Naive thymus-derived CD8-positive, alpha-beta T cell (primary cell): ENCODE measurements at regions not wholly inside any gene's neighbourhood (a gene's known extent, or its start where the extent isn't known, plus 50 kb on each side); places are given as distances from the start of the nearest gene placed in this dataset.
"Not testable (repeated sequence)": the region's sequence is repeated elsewhere in the genome, so short reads cannot be mapped to it uniquely, and the experiment has no call there.

Experiments
- ATAC-seq, 2 donors: fragments of 150-1000 bp; cut with Tn5 transposase in 1 of 2; sonication (Bioruptor Pico), chemical (Tn5 transposase) in 1 of 2; 1 replicate in 1 of 2; 2 replicates in 1 of 2; pipeline ENCODE4 v1.10.0; 2021; ENCODE audit warnings: mild to moderate bottlenecking in 2 of 2, moderate library complexity in 2 of 2
- POLR2A ChIA-PET: fragments of 350-600 bp; sonication (Branson Sonifier 250); formaldehyde crosslinking; loops from one replicate; lab custom pipeline; 2021; ENCODE audit warnings: antibody characterized with exemption; lab: Charles Lee
- DNase-seq, 10 donors: peaks; one replicate each; pipeline versions ENCODE4 v3.0.0 to v3.0.0-alpha.2; 2020 to 2022
- H3K27ac Mint-ChIP-seq, 10 donors: one replicate each; pipeline ENCODE4 v1.8.0; 2020 to 2022; ENCODE audit warnings: mild to moderate bottlenecking in 10 of 10, mixed read lengths in 10 of 10, moderate library complexity in 4 of 10, inconsistent platforms in 1 of 10
- H3K27me3 Mint-ChIP-seq, 5 donors: one replicate each; pipeline ENCODE4 v1.8.0; 2021 to 2022; ENCODE audit warnings: mixed read lengths in 5 of 5
- H3K36me3 Mint-ChIP-seq, 3 donors: one replicate each; pipeline ENCODE4 v1.8.0; 2020 to 2022; ENCODE audit warnings: mixed read lengths in 3 of 3, mild to moderate bottlenecking in 2 of 3, inconsistent platforms in 1 of 3
- H3K4me1 Mint-ChIP-seq, 4 donors: one replicate each; pipeline ENCODE4 v1.8.0; 2021 to 2022; ENCODE audit warnings: mixed read lengths in 4 of 4
- H3K4me3 Mint-ChIP-seq, 10 donors: one replicate each; pipeline ENCODE4 v1.8.0; 2020 to 2022; ENCODE audit warnings: mild to moderate bottlenecking in 10 of 10, mixed read lengths in 10 of 10, moderate library complexity in 6 of 10, inconsistent platforms in 1 of 10
- H3K9me3 Mint-ChIP-seq, 9 donors: one replicate each; pipeline ENCODE4 v1.8.0; 2020 to 2022; ENCODE audit warnings: mixed read lengths in 9 of 9, mild to moderate bottlenecking in 3 of 9, inconsistent platforms in 1 of 9, moderate library complexity in 1 of 9

- POLR2A ChIA-PET: interaction anchor here (0.6 kb wide), 1 partner anchor 52 kb away, joined by 4 read pairs; no protein-coding TSS in a partner anchor
- peaks cover 0 to 5% (median 1%) of the 10 kb centered on the region in 5 donors for H3K27me3 Mint-ChIP-seq
- H3K27ac Mint-ChIP-seq: no peak overlapping the region
- no peaks in the 10 kb centered on the region for H3K36me3 Mint-ChIP-seq
- DNase-seq (no peak), ATAC-seq (no peak)
- H3K9me3 Mint-ChIP-seq: peaks cover 0 to 2% (median 0%) of the 10 kb centered on the region in 9 donors
- H3K4me1 Mint-ChIP-seq: peaks cover 0 to 2% (median 0%) of the 10 kb centered on the region in 4 donors
- H3K4me3 Mint-ChIP-seq: no peak overlapping the region
Observed at GRCh38 chr17:31798205-31798724, 60.8 kb downstream of the COPRS start.

DNA sequence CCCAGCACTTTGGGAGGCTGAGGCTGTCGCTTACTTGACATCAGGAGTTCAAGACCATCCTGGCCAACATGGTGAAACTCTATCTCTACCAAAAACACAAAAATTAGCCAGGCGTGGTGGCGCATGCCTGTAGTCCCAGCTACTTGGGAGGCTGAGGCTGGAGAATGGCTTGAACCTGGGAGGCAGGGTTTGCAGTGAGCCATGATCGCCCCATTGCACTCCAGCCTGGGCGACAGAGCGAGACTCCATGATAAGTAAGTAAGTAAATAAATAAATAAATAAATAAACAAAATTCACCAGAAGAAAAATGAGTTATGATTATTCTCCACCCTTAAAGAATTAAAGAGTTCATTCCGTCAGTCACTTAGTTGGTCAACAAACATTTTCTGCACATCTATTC lies 63.1 kb downstream of the COPRS start:
- H3K36me3 Mint-ChIP-seq, H3K4me1 Mint-ChIP-seq, POLR2A ChIA-PET, ATAC-seq, H3K9me3 Mint-ChIP-seq, H3K4me3 Mint-ChIP-seq, H3K27ac Mint-ChIP-seq, DNase-seq: not testable (repeated sequence)
- peaks cover 0 to 18% (median 6%) of the 10 kb centered on the region in 5 donors for H3K27me3 Mint-ChIP-seq

DNA sequence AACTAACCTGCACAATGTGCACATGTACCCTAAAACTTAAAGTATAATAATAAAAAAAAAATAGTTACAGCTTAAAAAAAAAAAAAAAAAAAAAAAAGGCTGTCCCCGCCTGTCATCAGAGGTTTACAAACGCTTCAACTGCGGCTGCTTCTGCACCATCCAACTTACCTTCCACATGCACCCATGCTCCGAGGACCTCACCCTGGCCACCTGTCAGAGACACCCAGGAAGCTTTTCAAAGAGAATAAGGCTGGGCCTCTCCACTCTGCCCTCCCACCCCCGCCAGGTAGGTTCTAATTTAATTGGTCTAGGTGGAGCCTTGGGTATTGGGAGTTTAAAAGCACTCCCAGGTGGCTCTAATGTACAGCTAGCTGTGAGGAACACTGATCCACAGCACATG lies 64.9 kb downstream of the COPRS start:
- ATAC-seq (no peak), DNase-seq (no peak)
- POLR2A ChIA-PET: no interaction called here
- Mint-ChIP-seq H3K9me3 (peaks cover 0 to 3% (median 0%) of the 10 kb centered on the region in 9 donors), H3K4me1 (peaks cover 0 to 6% (median 3%) of the 10 kb centered on the region in 4 donors), H3K27me3 (peaks cover 0 to 18% (median 7%) of the 10 kb centered on the region in 5 donors), H3K4me3 (no peak overlapping the region), H3K27ac (no peak overlapping the region), H3K36me3 (no peaks in the 10 kb centered on the region)

DNA sequence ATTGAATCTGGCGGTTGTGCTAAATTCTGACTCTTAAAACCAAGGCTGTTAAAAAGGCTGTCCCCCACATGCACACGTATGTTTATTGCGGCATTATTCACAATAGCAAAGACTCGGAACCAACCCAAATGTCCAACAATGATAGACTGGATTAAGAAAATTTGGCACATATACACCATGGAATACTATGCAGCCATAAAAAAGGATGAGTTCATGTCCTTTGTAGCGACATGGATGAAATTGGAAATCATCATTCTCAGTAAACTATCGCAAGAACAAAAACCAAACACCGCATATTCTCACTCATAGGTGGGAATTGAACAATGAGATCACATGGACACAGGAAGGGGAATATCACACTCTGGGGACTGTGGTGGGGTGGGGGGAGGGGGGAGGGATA lies 65.4 kb downstream of the COPRS start:
- H3K9me3 Mint-ChIP-seq, H3K4me1 Mint-ChIP-seq, H3K27ac Mint-ChIP-seq, ATAC-seq, H3K36me3 Mint-ChIP-seq, DNase-seq, POLR2A ChIA-PET, H3K4me3 Mint-ChIP-seq: not testable (repeated sequence)
- H3K27me3 Mint-ChIP-seq: peaks cover 0 to 18% (median 7%) of the 10 kb centered on the region in 5 donors

- H3K27ac Mint-ChIP-seq: no peak overlapping the region
- POLR2A ChIA-PET: no interaction called here
- H3K36me3 Mint-ChIP-seq: no peaks in the 10 kb centered on the region
- H3K4me1 Mint-ChIP-seq: peaks cover 0 to 6% (median 2%) of the 10 kb centered on the region in 4 donors
- no peak for DNase-seq
- H3K9me3 Mint-ChIP-seq: peaks cover 0 to 3% (median 0%) of the 10 kb centered on the region in 9 donors
- ATAC-seq: no peak
- H3K27me3 Mint-ChIP-seq: peaks cover 0 to 18% (median 4%) of the 10 kb centered on the region in 5 donors
- no peak overlapping the region for H3K4me3 Mint-ChIP-seq
Observed at GRCh38 chr17:31792007-31792585, 66.9 kb downstream of the COPRS start.

DNA sequence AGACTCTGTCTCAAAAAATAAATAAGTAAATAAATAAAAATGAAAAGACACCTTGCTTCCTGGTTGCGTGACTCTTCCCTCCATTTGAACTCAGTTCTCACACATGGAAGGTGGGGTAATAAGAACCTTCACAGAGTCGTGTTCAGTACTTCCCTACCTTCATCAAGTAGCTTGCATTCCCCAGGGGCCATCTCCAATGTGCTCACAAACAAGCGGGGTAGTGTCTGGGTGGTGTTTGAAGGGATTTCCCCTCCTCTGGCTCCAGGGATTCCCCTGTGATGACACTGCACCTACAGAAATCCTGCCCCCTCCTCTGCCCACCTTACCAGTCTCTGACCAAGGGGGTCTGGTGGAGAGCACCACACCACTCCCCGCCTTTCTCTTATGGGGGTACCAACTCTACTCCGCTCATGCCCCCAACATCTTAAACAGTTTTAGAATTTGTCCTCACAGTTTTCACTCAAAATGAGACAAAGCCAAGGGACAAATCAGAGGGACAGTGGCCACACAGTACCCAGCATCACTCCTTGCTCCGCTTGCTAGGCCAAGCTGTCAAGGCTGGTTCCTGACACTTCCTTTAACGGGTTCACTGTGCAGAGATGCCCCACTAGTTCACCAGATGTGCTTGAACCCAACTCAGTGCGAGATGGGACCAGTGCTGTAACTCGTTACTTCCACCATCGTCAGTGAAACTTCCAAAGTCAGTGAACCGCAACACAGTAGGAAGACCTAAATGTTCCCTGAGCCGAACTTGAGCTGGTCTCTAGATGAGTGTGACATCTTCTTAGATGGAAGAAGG lies 69.1 kb downstream of the COPRS start:
- H3K9me3 Mint-ChIP-seq: peaks cover 0 to 3% (median 0%) of the 10 kb centered on the region in 9 donors
- peaks cover 0 to 18% (median 4%) of the 10 kb centered on the region in 5 donors for H3K27me3 Mint-ChIP-seq
- H3K4me3 Mint-ChIP-seq: no peak overlapping the region
- no peak for DNase-seq
- POLR2A ChIA-PET: no interaction called here
- no peaks in the 10 kb centered on the region for H3K36me3 Mint-ChIP-seq
- no peak for ATAC-seq
- H3K4me1 Mint-ChIP-seq: peaks cover 0 to 6% (median 2%) of the 10 kb centered on the region in 4 donors
- no peak overlapping the region for H3K27ac Mint-ChIP-seq

- POLR2A ChIA-PET: no interaction called here
- Mint-ChIP-seq H3K27me3 (peaks cover 0 to 18% (median 4%) of the 10 kb centered on the region in 5 donors), H3K27ac (no peak overlapping the region), H3K4me3 (no peak overlapping the region), H3K36me3 (no peaks in the 10 kb centered on the region), H3K4me1 (peaks cover 0 to 6% (median 2%) of the 10 kb centered on the region in 4 donors), H3K9me3 (peaks cover 0 to 3% (median 0%) of the 10 kb centered on the region in 9 donors)
- DNase-seq: no peak
- no peak for ATAC-seq
Observed at GRCh38 chr17:31788956-31789355, 70.1 kb downstream of the COPRS start.

DNA sequence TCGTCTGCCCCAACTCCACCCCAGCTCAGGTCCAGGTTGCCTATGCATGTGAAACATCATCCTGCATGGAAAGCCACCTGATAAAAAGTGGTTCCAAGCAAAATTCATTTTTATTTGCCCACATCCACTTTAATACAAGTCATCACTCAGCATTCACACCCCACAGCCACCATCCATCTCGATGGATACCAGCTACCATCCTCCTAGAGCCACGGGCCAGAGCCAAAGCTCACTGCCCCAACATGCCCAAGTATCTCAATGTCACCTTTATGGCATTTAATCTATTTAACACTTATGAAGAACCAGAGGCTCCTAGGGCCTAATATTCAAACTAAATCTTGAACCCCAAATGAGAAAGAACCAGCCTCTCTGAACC lies 70.5 kb downstream of the COPRS start:
- Mint-ChIP-seq H3K4me3 (no peak overlapping the region), H3K27ac (no peak overlapping the region), H3K36me3 (no peaks in the 10 kb centered on the region), H3K4me1 (peaks cover 0 to 6% (median 2%) of the 10 kb centered on the region in 4 donors), H3K27me3 (peaks cover 0 to 18% (median 4%) of the 10 kb centered on the region in 5 donors), H3K9me3 (peaks cover 0 to 3% (median 0%) of the 10 kb centered on the region in 9 donors)
- POLR2A ChIA-PET: no interaction called here
- DNase-seq (no peak), ATAC-seq (no peak)

DNA sequence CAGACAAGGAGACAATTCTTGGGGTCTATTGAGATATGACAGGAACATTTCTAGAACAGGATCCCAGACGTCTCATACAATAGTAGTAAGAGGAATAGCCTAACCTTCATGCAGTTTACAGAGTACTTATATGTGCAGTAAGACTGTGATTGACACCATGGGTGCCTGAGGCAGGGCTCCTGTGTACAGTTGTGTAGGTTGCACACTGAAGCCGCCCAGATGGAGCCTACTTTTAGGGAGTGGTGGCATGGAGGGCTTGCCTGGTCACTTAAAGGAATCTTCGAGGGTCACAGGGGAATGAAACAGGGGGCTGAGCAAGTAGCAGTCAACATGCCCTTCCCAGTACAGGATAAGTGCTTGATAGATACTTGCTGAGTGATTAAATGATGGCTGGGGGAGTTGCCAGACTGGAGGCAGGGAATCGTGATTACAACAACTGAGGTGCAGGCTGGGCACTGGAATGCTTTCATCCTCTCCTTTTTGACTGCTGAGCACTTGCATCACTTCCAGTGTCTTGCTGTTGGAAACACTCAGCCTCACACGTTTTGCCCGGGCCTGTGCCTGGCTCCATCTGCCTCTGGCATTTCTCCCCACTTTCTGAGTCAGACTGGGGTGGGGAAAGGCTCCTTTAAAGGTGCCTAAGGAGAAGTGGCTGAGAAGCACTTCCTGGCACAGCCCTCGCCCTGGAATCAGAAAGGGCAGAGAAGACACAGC lies 71.0 kb downstream of the COPRS start:
- Mint-ChIP-seq H3K4me3 (no peak overlapping the region), H3K4me1 (peaks cover 0 to 6% (median 2%) of the 10 kb centered on the region in 4 donors), H3K27ac (no peak overlapping the region), H3K36me3 (no peaks in the 10 kb centered on the region), H3K27me3 (peaks cover 0 to 19% (median 4%) of the 10 kb centered on the region in 5 donors), H3K9me3 (peaks cover 0 to 3% (median 0%) of the 10 kb centered on the region in 9 donors)
- ATAC-seq (no peak), DNase-seq (no peak)
- POLR2A ChIA-PET: no interaction called here

GRCh38 chr17:31786796-31787481 lies 72.1 kb downstream of the COPRS start:
- no peak overlapping the region for H3K4me3 Mint-ChIP-seq
- no peak overlapping the region for H3K27ac Mint-ChIP-seq
- no peaks in the 10 kb centered on the region for H3K36me3 Mint-ChIP-seq
- DNase-seq (no peak), ATAC-seq (no peak)
- POLR2A ChIA-PET: no interaction called here
- H3K4me1 Mint-ChIP-seq: no peaks in the 10 kb centered on the region
- H3K9me3 Mint-ChIP-seq: peaks cover 0 to under 1% (median 0%) of the 10 kb centered on the region in 9 donors
- peaks cover 0 to 19% (median 4%) of the 10 kb centered on the region in 5 donors for H3K27me3 Mint-ChIP-seq

GRCh38 chr17:31780483-31780882 lies 78.6 kb downstream of the COPRS start:
- H3K9me3 Mint-ChIP-seq: no peaks in the 10 kb centered on the region
- POLR2A ChIA-PET: no interaction called here
- peaks cover 5 to 33% (median 12%) of the 10 kb centered on the region in 5 donors for H3K27me3 Mint-ChIP-seq
- H3K27ac Mint-ChIP-seq: no peak overlapping the region
- H3K4me1 Mint-ChIP-seq: no peaks in the 10 kb centered on the region
- H3K36me3 Mint-ChIP-seq: no peaks in the 10 kb centered on the region
- no peak overlapping the region for H3K4me3 Mint-ChIP-seq
- DNase-seq (no peak), ATAC-seq (no peak)

GRCh38 chr17:31778523-31778922 lies 80.5 kb downstream of the COPRS start:
- Mint-ChIP-seq H3K27me3 (peaks cover 5 to 33% (median 12%) of the 10 kb centered on the region in 5 donors), H3K4me1 (no peaks in the 10 kb centered on the region), H3K4me3 (no peak overlapping the region), H3K36me3 (no peaks in the 10 kb centered on the region), H3K27ac (no peak overlapping the region), H3K9me3 (no peaks in the 10 kb centered on the region)
- DNase-seq (no peak), ATAC-seq (no peak)
- POLR2A ChIA-PET: no interaction called here
